GM18520 (cell line): ENCODE measurements at regions not wholly inside any gene's neighbourhood (a gene's known extent, or its start where the extent isn't known, plus 50 kb on each side); places are given as distances from the start of the nearest gene placed in this dataset.

Experiments
- ATAC-seq: cut with Tn5 transposase; IDR thresholded peaks from one replicate; pipeline ENCODE4 v1.9.1; 2021; ENCODE audit not compliant: unreplicated experiment

DNA sequence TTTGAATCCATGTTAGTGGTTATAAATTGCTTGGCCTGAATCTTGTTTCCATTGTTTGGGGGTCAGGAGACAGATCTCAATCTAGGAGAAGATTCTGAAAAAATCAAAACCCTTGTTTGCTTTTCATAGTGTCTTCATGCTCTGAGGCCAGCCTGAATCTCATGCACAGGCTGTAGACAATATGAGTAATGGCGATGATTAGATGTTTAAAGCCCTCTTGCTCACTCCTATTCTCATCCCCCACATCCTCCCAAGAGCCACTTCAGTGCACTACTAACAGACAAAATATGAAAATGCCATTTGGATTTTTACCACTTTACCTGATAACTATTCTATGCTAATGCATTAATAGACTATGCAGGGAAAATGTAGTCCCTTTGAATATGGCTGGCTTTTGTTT lies 129.4 kb downstream of the NUDT12 start:
- ATAC-seq, result no peak

- ATAC-seq, result peak; percentile 49
Measured at GRCh38 chr5:103428923-103429322, 133.7 kb downstream of the NUDT12 start.

DNA sequence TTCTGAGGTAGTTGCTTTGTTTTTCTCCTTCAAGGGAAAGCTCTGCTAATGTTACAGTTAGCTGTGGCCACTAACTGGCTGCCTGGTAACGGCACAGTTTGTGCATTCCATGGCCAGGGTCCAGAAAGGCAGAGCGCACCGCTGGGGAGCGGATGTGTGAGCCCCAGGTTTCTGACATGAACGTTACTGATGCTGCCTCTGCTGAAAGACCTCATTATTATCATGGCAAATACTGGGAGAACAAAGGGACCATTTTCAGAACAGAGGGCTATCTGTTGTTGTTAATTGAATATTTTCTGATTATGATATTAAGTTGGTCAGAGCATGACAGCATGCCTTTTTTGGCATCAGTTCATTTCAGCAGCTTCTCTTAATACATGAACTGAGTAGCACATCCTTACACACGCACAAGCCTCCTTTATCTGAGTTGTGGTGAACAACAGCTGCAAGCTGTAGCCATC lies 134.1 kb downstream of the NUDT12 start:
- ATAC-seq, result peak; percentile 15

DNA sequence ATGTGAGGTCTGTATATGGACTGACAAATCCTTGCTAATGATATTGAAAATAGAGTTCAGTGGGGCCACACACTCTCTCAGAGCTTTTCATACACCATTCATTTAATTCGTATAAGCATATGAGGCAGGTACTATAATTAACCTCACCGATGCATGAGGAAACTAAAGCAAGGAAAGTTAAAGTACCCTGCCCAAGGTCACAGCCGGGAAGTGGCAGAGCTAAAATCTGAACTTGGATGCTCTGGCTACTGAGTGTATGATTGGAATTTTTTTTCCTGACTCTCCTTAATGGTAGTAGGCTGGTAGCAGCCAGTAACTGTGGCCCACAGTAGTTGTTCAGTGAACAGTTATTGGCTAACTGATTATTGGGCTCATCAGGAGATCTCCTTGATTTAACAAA lies 135.3 kb downstream of the NUDT12 start:
- no peak for ATAC-seq

DNA sequence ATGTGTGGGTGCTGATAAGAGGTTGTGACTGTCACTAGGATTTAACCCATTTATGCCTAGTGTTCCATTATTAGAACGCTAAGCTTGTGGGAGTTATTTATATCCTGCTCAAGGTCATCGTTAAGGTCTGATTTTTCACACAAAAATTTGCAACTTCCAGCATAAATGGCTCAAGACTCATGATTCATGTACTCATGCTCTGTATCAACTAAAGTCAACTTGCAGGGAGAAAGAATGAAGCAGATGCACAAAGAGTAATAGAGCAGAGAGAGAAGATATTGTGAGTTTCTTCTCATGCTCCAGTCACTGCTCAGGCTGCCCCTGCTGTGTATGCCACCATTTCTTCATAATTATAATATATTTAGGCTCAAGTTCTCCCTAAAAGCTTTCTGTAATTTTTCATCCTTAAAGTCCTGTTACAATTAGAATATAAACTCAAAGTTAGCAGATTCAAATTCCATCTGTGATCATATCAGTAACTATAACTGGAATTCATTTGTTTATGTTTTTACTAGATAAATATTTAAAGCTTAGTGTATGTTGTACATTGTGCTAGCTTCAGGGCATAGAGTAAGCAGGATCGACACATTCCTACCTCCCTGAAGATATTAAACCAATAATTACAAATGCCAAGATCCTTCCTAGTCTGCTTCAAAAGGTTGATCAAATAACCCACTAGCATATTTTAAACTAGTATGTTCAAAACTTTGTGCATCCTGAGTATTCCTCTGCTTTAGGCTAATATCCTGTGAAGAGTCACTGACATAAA lies 136.7 kb downstream of the NUDT12 start:
- no peak for ATAC-seq

GRCh38 chr5:103424453-103425205 lies 138.0 kb downstream of the NUDT12 start:
- no peak for ATAC-seq

GRCh38 chr5:103424026-103424425 lies 138.6 kb downstream of the NUDT12 start:
- no peak for ATAC-seq

- no peak for ATAC-seq
Measured at GRCh38 chr5:103422756-103423155, 139.8 kb downstream of the NUDT12 start.

- ATAC-seq, result no peak
Measured at GRCh38 chr5:103414604-103415003, 148.0 kb downstream of the NUDT12 start.

DNA sequence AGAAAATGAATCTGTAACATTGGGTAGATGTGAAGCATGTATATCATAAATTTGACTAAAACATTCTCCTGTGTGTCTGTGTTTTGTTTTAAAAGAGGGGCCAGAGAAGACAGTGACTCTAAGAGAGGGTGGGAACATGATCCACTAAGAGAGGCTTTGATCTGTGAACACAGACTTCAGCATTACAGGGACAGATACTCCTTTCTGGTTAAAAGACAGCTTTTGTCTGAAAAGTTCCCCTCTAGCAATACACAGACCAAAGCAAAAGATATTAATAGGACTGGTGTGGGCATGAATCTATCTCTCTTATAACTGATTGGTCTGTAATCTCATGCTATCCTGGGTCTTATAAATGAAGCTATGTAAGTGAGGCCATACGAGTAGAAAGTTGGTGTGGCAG lies 150.9 kb downstream of the NUDT12 start:
- ATAC-seq, result no peak

DNA sequence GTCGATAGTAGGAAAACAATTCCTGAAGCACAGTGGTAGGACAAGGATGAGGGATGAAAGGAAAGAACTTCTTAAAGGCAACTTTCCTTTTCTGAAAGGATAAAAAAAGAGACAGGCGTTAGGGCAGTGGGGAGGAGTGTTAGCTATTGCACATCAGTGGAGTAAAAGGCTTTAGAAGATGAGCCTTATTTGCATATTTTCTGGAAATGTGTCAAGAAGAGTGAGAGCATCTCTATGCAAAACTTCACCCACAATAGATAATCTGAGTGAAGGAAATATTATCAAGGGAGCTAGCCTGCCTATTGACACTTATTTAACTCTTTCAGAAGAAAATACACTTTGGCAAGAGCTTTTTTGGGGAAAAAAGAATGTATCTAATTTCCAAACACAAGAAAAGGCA lies 151.6 kb downstream of the MACIR start:
- peak; percentile 99 for ATAC-seq

DNA sequence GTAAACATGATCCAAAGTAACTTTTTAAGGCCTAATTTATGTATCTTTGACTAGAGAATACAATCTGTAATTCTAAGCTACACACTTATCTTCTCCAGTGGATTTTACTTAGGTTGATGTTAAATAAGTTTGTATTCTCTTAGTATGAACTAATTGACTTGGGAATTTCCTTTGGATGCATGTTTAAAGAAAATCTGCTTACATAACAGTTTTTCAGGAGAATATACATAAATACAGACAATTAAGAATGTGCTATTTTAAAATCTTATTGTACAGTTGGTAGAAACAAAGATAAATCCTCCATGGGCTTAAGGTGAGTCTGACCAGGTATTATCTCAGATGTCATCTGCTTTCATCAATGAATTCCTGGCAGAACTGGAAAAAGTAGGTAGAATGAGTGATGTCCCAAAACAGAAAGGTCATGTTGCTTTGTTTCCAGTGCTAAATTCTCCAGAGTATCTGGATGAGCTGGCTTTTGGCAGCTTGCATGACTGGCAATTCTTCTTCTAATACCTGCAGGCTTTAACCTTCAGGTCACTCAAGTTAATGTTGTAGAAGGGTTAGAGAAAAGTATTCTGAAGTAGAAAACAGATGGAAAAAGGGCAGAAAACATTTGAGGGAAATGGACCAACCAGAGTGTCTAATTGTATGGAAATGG lies 150.6 kb downstream of the MACIR start:
- no peak for ATAC-seq

DNA sequence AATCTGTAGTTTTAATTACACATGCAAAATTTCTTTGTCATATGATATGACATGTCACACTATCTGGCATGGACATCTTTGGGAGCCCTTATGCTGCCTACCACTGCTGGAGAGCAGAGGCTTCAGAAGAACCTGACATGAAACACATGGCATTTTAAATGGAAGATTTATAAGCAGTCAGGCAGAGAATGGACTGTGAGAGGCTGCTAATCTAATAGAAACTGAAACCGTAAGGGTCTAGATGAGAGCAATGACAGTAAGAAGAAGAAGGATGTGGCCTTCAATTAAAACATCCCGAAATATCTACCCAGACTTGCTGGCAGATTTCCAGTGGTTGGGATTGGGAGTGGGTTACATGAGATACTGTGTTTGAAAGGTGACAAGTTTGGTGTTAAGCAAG lies 149.8 kb downstream of the MACIR start:
- no peak for ATAC-seq

- no peak for ATAC-seq
Measured at GRCh38 chr5:103407402-103407801, 148.8 kb downstream of the MACIR start.

DNA sequence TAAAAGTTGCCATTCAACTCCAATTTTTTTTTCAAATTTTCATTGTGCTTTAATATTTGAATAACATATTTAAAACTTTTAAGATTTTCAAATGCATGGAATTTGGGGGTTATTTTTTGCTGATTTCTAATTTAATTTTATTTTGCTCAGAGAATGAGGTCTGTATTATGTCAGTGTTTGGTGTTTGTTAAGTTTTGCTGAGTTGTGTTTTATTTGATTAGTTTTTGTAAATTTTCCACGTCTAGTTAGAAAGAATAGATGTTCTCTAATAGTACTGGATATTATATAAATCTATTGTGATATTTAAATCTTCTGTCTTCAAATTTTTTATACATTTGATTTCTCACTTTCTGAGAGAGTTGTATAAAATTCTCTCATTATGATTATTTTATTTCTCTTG lies 145.9 kb downstream of the MACIR start:
- no peak for ATAC-seq

DNA sequence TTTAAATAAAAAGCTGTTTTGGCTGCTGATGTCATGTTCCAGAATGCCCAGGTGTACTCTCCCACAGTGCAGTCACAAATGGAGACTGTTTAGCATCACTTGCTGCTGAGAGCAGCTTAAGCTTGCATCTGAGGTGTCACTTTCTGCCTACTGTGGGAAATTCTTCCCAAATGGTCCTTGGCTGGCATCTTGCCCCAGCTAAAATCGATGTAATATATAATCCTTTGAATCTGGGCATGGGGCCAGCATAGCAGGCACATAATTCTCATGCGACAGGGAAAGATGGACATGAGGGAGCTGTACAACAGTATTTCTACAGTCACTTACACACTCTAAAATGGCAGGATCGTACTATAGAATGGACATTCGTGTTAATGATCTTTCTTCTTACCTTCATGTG lies 144.3 kb downstream of the MACIR start:
- no peak for ATAC-seq

DNA sequence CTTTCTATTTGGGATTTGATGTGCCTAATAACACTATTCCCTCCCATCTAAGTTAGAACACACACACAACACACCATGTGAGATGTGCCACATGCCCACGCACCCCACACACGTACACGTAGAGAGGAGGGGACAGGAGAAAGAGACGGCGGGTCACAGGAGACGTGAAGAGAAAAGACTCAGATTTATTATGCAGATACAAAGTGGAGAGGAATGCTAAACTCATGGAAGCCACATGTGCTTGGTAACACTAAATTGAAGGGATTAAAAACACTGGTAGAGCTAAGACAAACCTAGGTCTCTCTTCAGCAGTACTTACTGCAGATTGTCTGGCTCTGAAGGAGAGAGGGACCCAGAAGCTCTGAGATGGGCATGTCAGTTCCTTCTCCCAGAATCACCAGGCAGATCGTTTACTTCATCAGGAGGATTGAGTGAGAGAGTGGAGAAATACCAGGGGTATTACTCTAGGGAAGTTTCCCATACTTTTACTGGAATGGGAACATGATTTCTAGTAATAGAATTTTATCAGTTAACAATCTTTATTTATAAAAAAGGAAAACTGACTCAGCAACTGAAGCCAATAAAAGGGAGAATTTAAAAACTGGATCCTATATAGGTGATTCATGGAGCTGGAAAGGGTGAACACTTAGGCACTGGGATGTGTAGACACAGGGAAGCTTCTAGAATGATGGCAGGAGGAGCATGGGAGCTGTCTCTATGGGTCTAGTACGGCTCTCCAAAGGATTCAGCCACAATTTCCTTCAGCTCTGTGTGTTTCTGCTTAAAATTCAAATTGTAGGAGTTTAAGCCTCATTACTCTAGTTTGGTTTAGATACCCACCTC lies 139.4 kb downstream of the MACIR start:
- no peak for ATAC-seq

- ATAC-seq, result no peak
Measured at GRCh38 chr5:103394676-103395075, 136.1 kb downstream of the MACIR start.

DNA sequence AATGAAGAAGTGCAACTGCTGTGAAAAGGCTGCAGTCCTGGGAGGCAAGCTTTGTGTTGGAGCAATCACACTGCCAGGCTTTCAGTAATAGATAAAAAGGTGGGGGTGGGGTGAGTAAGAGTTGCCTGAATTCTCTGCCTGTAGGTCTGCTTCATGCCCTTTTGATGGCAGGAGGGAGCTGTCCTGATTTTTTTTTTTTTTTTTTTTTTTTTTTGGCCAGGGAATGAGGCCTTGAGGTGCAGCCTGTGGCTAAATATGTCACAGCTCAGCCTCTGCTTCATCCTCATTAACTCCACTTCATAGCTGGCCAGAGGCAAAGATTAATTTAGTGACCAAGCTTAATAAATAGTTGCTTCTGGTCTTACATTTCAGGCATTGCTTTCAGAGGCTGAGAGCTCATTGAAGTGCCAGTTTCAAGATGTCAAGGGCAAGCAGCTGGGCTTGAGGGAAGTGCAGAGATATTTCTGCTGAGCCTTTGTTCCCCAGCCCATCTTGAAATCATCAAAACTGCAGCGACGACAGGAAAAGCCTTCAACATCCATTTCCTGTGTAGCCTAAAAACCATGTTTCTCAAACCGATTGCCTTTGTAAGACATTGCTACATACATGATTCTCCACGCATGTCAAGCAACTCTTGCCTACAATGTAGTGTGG lies 134.7 kb downstream of the MACIR start:
- ATAC-seq, result no peak

DNA sequence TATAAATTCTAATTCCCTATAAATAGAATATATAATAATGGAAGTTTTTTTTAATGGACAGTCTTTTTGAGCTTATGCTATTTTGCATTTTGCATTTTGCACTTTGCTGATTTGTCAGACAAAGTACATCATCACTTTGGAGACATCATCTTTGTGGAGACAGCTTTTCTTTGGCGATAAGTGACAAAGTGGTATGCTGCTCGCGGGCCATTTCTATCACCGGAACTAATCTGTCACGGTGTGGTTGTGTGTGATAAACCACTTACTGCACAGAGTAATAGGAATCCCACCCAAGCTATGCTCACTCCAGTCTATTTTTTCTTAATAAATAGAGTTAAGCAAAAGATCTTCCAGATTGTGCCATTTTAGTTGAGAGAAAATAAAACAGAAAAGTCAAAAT lies 133.1 kb downstream of the MACIR start:
- ATAC-seq, result no peak

DNA sequence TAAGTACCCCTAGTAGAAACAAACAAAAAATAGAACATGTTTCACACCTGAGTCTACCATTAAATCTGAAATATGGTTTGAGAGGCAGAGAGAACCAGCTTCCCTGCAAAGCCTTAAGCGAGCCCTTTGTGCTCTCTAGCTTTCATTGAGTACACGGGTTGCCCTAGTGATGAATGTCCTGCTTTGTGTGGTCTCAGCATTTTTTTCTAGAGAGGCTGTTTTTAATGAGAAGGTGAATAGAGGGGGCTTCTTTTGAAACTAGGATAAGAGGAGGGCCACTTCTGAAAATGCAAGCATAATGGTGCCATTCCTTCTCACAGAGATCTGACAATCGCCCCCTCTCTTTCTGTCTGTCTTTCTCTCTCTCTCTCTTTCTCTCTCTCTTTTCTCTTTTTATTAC lies 131.3 kb downstream of the MACIR start:
- no peak for ATAC-seq
